GM12872 (cell line): ENCODE measurements at regions not wholly inside any gene's neighbourhood (a gene's known extent, or its start where the extent isn't known, plus 50 kb on each side); places are given as distances from the start of the nearest gene placed in this dataset.

Experiments used
- TF ChIP-seq, protein P1 (sequence below): IDR thresholded peaks from 3 replicates; pipeline ENCODE4 v1.5.1; 2011; ENCODE audit warnings: low read depth, mild to moderate bottlenecking, low read length, moderate library complexity; ENCODE audit not compliant: insufficient read depth

DNA sequence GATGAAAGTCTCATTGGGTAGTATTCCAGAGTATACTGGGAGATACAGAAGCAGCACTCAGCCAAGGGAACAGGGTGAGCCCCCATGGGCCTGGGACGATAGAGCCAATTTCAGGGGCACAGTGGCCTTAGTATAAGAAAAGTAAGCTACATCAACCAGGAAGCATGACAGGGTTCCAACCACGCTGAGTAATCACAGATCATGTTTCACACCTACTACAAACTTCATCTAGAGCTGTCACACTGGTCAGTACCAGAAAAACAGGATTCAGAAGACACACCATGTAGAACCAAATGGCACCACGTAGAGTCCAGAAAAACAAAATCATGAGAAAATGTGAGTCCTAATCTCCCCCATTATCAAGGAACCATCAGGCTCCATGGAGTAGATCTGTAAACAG is 1292.4 kb upstream of the MIR17HG start:
- TF ChIP-seq, protein P1, sequence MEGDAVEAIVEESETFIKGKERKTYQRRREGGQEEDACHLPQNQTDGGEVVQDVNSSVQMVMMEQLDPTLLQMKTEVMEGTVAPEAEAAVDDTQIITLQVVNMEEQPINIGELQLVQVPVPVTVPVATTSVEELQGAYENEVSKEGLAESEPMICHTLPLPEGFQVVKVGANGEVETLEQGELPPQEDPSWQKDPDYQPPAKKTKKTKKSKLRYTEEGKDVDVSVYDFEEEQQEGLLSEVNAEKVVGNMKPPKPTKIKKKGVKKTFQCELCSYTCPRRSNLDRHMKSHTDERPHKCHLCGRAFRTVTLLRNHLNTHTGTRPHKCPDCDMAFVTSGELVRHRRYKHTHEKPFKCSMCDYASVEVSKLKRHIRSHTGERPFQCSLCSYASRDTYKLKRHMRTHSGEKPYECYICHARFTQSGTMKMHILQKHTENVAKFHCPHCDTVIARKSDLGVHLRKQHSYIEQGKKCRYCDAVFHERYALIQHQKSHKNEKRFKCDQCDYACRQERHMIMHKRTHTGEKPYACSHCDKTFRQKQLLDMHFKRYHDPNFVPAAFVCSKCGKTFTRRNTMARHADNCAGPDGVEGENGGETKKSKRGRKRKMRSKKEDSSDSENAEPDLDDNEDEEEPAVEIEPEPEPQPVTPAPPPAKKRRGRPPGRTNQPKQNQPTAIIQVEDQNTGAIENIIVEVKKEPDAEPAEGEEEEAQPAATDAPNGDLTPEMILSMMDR, result no peak

DNA sequence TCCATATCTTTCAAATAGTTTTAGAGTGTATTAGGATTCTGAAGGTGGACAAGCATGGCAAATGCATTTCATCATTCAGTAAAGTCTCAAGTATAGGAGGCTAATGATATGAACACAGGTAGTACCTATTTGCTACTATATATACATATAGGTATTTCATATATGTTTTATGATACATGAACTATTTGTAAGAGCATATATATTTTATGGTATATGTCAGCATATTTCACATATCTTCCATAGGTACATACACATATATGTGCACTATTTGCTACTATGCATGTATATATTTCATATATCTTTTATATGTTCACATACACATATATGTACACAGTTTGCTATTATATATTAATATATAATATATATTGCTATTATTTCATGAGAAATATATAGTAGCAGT is 1291.7 kb upstream of the MIR17HG start:
- TF ChIP-seq, protein P1, result no peak

DNA sequence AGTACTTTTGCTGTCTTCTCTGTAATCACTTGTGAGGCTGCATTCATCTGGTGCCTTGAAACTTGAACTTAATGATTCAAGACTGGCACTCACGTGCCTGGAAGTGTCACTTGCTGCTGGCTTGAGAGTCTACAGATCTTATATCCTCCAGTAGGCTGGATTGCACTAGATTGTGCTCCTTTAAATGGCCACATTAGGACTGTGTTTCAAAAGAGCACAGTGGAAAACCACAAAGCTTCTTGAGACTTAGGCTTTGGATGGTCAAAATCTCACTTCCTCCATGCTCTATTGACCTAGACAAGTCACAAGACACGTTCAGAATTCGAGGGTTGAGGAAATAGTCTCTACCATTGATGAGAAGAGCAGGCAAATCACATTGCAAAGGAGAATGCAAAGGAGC is 1278.8 kb upstream of the MIR17HG start:
- TF ChIP-seq, protein P1, result no peak

DNA sequence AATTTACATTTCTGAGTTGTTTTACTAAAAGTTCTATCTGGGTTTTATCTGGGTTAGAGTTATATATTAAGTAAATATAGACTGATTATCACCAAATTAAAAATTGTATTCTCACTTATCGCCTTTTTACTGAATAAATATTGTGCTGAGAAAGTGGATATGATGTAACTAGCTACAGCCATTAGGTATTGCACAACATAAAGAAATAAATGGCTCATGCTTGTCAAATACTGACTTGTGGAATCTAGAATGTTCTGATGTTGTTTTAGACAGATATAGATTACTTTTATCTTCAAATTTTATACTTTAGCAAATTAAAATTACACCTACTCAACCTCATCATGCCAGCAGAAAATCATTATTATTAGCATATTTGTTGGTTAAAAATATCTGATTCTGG is 1277.1 kb upstream of the MIR17HG start:
- TF ChIP-seq, protein P1, result no peak

DNA sequence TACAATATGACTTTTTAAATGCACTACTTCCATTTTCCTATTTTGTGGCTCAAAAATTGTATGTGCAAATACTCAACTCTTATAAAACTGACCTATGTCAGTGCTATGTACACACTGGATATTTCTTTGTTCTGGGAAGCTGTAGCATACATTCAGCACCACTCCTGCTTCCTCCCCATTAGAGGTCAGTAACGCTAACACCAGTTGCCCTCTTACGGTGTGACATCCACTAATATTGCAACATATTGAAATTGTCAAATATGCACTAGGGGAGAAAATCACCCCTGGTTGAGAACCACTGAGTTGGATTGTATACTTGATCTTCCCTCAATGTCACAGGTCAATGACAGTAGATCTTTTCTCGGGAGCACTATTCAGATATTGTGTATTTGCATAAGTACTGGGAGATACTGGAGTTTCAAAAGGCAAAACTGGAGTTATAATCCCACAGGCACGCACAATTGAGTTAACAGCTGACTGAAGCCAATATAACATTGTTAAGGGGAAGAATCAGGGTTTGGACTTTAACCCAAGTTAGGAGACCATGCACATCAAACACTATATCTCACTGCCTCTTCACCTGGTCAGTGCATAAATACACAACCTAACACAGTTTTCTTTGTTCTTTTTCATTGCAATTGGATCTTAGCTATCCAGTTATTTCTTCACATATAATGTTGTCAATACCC is 1276.5 kb upstream of the MIR17HG start:
- TF ChIP-seq, protein P1, result no peak

DNA sequence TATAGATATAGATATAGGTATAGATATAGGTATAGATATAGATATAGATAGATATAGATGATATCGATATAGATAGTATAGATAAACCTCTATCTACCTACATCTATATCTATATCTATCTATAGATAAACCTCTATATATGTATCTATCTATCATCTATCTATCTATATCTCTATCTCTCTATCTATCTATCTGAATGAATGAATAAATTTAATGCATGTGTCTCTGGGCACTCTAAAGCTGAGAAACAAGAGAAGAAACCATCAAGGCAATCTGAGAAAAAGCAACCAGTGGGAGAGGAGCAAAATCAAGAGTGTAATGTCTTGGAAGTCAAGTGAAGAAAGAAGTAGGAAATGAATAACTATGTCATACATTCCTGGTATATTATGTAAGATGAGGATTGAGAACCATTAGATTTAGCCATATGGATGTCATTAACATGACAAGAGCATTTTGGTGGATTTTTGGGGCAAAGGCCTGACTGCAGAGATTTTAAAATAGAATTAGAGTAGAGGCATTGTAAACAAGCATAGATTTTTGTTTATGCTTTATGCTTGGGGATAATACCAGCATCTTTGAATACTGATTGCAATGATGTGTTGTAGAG is 1262.7 kb upstream of the MIR17HG start:
- TF ChIP-seq, protein P1, result no peak

DNA sequence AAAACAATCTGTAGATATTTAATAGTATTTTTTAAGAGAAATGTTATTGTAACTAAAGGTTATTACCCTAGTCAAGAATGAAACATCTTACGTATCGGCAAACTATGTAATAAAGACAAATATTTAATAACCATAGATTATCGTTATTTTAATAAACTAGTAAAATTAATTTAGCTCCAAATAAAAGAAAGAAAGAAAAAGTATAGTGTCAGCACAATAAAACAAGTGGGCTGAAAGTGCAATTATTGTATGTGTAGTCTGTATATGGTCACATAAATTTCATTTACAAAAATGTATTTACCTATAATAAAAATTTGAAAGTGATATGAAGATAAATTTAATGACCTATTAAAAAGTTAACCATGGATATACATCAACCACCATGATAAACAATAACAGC is 1258.4 kb upstream of the MIR17HG start:
- TF ChIP-seq, protein P1, result no peak
